ENCODE measurements at regions not wholly inside any gene's neighbourhood (a gene's known extent, or its start where the extent isn't known, plus 50 kb on each side); places are given as distances from the start of the nearest gene placed in this dataset.

DNA sequence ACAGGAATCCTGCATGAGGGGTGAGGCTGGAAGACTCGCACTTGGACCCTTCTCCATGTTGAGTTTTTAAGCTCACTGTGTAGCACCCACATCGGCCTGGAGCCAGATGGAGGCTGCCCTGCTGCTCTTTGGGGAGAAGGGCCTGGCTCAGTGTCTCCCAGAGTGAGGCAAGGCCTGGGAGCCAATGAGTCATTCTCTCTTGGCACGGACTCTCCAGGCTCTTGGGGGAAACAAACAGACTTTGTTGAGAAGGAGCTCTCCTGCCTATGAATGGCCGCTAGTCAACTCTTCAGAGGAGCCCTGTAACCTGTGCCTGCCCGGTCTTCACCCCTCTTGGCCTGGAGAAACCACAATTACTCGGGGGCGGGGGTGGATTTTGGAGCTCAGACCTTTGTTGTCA lies 50.8 kb upstream of the MAF start:
- DNase-seq: no peak
- Mint-ChIP-seq H3K9me3 (no peaks in the 10 kb centered on the region), H3K27ac (no peak overlapping the region), H3K4me1 (no peaks in the 10 kb centered on the region), H3K27me3 (no peaks in the 10 kb centered on the region), H3K36me3 (no peaks in the 10 kb centered on the region), H3K4me3 (no peak overlapping the region)
